EH (cell line): ENCODE measurements at regions not wholly inside any gene's neighbourhood (a gene's known extent, or its start where the extent isn't known, plus 50 kb on each side); places are given as distances from the start of the nearest gene placed in this dataset.

Source experiments
- DNase-seq: peaks from one replicate; pipeline ENCODE4 v3.0.0-alpha.2; 2015; ENCODE audit warnings: low read depth

GRCh38 chr5:167155387-167156005 is 1135.9 kb upstream of the WWC1 start:
- DNase-seq, result no peak

GRCh38 chr5:167156446-167156845 is 1135.0 kb upstream of the WWC1 start:
- DNase-seq, result no peak

DNA sequence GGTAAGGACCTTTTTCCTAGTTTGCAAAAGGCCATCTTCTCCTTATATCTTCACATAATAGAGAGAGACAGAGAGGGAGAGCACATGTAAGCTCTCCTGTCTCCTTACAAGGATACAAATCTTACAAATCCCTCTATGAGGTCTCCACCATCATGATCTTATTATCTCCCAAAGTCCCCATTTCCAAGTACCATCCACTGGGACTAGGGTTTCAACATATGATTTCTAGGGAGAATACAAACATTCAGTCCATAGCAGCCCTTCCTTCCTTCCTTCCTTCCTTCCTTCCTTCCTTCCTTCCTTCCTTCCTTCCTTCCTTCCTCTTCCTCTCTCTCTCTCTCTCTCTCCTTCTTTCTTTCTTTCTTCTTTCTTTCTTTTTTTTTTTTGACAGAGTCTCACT is 1132.9 kb upstream of the WWC1 start:
- DNase-seq, result no peak

- DNase-seq, result no peak
Observed at GRCh38 chr5:167160388-167160787, 1131.1 kb upstream of the WWC1 start.

DNA sequence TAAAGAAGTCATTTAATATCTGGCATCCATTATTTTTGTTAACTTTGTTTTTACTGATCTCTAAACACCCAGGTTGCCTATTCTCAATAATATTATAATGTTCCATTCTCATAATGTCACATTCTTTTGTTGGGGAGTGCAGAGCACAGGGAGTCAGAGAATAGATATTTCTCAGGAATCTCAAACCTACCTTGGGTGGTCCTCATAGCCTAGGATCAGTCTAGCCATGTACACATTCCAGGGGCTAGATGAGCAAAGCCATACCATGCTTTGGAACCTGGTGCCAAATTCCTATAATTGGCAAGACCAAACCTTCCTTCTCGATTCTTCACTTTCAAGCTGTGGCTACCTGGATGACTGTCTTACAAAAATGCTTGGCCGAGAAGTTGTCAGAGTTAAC is 1124.7 kb upstream of the WWC1 start:
- no peak for DNase-seq

- DNase-seq, result peak; percentile 1
Observed at GRCh38 chr5:167167191-167167795, 1124.2 kb upstream of the WWC1 start.

DNA sequence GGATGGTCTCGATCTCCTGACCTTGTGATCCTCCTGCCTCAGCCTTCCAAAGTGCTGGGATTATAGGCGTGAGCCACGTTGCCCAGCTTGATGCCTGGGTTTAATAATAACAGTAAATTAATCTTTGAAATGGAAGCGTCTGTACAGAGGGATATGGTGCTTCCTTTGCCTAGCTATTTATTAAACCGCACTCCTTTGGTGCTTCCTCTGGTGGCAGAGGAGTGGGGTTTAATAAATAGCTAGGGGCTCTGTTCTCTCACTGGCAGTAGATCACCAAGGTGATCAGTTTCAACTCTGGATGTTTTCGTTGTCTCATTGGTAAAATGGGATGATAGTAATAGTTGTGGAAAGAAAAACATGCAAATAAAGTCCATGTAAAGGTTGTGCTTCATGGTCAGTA is 1122.5 kb upstream of the WWC1 start:
- no peak for DNase-seq

DNA sequence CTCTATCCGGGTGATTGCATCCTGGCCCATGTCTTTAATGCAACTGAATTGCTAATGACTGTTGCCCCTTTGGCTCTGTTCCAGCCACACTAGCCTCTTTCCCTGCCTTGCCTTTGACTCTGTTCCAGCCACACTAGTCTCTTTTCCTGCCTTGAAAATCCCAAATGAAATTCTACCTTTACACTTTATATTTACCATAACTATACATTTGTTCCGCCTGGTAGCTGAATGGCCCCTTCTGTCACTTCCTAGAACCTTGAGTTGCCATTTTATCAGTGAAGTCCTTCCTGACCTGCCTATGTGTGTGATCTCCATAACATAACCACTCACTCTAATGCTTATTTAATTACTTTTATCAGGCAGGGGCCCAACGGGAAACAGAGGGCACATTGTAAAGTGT is 1120.4 kb upstream of the WWC1 start:
- DNase-seq, result no peak

GRCh38 chr5:167177736-167178135 is 1113.7 kb upstream of the WWC1 start:
- DNase-seq, result no peak

DNA sequence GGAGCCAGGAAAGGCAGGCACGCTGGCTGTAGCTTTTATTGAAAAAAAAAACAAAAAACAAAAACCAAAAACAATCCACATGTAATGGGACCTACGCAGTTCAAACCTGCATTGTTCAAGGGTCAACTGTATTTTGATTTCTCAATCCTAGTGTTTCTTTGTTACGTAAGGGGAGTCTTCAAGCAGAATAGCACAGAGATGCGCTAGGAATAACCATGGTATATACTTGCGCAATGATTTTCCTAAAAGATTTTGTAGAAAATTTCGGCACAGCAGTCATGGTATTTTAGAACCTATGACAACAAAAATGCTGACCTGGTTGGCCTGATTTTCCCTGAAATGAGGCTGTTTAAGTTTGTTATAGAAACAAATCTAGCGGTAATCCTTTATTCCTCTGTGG is 1110.5 kb upstream of the WWC1 start:
- DNase-seq, result no peak

DNA sequence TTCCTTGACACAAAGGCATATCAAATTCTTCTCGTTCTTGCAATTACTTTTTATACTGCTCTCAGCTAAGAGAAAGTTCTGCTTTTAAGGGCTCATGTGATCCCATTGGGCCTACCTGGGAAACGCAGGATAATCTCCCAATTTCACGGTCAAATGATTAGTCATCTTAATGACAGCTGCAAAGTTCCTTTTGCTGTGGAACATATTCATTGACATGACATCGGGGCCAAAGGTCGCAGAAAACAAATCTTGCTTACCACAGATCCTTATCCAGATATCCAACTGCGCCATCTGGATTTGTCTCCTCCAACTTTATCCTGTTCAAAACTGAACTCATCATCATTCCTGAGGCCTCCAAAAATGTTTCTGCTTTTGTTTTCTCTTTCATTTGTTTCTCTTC is 1085.6 kb upstream of the WWC1 start:
- DNase-seq, result no peak

GRCh38 chr5:167207081-167207480 is 1084.4 kb upstream of the WWC1 start:
- peak; percentile 49 for DNase-seq

DNA sequence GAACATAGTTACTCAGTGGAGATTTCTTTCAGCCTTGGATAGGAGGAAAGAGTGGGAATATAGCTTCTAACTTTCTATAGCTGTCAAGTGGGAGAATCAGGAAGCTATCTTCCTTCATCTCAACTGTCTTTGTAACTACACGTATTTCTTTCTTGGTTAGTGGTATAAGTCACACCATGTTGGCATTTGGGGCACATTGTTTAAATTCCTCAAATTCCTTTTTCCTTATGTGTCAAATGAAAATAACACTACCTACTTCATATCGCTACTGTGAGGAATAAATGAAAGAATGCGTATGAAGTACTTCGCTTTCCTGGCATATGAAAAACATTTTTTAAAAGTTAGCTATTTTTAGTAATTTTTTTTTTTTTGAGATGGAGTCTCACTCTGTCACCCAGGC is 1082.5 kb upstream of the WWC1 start:
- peak; percentile 44 for DNase-seq

DNA sequence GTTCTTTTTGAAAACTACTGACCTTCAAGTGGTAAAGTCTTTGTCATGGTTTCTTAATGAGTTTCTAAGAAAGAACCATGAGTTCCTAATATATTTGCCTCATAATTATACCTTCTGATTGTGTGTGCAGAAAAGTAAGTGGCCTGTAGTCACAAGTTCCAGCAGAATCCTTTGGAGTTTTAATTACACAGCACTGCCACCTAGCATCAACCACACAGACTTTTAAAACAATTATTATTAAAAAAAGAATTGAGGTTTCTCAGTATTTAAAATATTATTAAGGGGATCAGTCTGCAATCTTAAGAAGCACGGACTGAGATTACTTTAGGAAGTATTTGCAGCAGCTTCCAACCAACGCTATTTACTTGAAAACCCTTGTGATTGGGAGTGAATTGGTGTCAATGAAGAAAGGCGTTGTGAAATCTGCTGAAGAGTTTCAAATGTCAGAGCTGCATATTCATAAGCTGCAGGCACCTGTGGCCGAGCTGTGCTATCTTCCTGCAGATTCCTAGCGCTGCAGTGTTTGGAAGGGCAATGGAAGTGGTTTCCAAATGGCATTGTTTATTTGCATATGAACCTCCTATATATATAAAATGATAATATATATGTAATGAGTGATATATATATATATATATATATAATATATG is 1074.2 kb upstream of the WWC1 start:
- DNase-seq, result no peak

DNA sequence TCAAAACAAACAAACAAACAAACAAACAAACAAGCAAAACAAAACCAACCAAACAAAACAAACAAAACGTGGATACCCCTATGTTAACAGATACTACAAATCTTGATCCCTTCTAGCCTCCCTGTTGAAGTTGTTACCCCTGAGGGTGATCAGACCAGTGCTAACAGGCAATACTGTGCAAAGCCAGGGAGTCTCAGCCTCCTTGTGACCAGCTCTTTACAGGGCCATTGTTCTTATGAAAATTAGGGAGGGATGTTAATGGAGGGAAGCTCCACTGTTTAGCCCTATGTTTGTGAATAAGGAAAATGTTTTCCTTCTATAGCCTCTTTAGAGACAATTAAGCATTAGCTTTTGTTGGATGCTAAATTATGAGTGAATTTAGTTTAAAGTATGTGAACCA is 1072.1 kb upstream of the WWC1 start:
- DNase-seq, result no peak

DNA sequence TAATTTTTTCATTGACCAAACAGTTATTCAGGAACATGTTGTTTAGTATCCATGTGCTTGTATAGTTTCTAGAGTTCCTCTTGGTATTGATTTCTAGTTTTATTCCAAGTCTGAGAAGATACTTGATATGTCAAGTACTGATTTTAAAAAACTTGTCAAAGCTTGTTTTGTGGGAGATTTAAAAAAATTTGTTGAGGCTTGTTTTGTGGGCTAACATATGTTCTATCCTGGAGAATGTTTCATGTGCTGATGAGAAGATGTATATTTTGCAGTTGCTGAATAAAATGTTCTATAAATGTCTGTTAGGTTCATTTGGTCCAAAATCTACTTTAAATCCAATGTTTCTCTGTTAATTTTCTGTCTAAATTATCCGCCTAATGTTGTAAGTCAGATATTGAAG is 1065.1 kb upstream of the WWC1 start:
- DNase-seq, result no peak

DNA sequence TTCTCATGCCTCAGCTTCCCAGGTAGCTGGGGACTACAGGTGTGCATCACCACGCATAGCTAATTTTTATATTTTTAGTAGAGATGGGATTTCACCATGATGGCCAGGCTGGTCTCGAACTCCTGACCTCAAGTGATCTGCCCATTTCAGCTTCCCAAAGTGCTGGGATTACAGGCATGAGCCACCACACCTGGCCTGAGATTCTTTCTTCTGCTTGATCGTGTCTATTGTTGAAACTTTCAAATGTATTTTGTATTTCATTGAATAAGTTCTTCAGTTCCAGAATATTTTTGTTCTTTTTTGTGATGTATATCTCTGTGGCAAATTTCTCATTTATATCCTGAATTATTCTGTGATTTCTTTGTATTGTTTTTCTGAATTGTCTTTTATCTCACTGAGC is 1063.3 kb upstream of the WWC1 start:
- DNase-seq, result no peak

GRCh38 chr5:167229751-167230150 is 1061.7 kb upstream of the WWC1 start:
- peak; percentile 66 for DNase-seq

- DNase-seq, result no peak
Observed at GRCh38 chr5:167230414-167230813, 1061.0 kb upstream of the WWC1 start.

GRCh38 chr5:167232675-167233311 is 1058.7 kb upstream of the WWC1 start:
- peak; percentile 36 for DNase-seq

- DNase-seq, result no peak
Observed at GRCh38 chr5:167233507-167234220, 1057.8 kb upstream of the WWC1 start.

- DNase-seq, result no peak
Observed at GRCh38 chr5:167241436-167242067, 1049.9 kb upstream of the WWC1 start.
